NT2/D1 (cell line): ENCODE measurements at regions not wholly inside any gene's neighbourhood (a gene's known extent, or its start where the extent isn't known, plus 50 kb on each side); places are given as distances from the start of the nearest gene placed in this dataset.

Experiments
- YY1 ChIP-seq: IDR thresholded peaks from 2 replicates; pipeline ENCODE4 v1.6.1; 2011; ENCODE audit not compliant: insufficient read length, insufficient read depth
- ZNF274 ChIP-seq: IDR thresholded peaks from 2 replicates; pipeline ENCODE4 v1.6.1; 2011; ENCODE audit warnings: mild to moderate bottlenecking, low read depth, low read length

- TF ChIP-seq ZNF274, result no peak
- TF ChIP-seq YY1, result no peak
Measured at GRCh38 chr4:92189146-92189545, 114.6 kb upstream of the GRID2 start.
